ENCODE measurements at regions not wholly inside any gene's neighbourhood (a gene's known extent, or its start where the extent isn't known, plus 50 kb on each side); places are given as distances from the start of the nearest gene placed in this dataset.
A peak's percentile ranks its signal among the peaks of the same experiment; 100 is the strongest.
"Not testable (repeated sequence)": the region's sequence is repeated elsewhere in the genome, so short reads cannot be mapped to it uniquely, and the experiment has no call there.

DNA sequence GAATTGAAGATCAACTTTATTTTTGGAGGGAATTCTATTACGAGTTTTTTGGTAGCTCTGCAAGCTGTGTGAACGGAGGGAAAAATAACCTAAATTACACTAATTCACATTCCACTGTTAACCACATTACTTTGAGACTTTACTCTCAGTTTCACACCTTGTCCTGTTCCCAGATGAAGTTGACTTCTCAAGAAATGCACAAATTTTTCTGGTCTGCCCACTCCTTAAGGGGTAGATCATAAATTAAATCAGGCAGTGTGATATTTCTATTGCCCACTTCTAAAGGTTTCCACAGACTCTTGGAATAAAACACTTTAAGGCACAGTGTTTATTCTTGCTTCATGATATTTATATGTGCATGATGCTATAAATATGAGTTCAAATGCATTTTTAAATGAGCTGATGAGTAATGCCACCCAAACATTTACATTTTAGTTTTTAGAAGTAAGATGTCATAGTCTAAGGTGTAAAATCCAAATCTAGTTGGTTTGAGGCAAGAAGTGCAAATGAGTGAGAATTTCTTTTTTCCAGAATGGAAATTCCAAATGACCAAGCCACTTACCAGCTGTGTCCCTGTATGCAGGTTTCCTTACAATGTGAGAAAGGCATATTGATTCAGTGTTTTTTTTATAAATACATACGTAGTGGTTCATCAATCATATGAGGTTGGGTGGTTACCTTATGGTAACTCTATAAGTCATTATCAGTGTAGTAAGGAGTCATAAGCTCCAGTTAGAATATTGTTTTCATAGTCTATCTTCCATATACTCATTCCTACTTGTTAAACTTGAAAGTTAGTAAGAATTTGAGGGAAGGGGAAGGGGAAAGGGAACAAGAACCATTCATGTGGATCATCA lies 437.7 kb upstream of the MEF2C start:
- no peak for DNase-seq

GRCh38 chr5:89317838-89318237 lies 434.9 kb upstream of the MEF2C start:
- not testable (repeated sequence) for DNase-seq

GRCh38 chr5:89315286-89316100 lies 432.5 kb upstream of the MEF2C start:
- peak; percentile 65 for DNase-seq

GRCh38 chr5:89313804-89314588 lies 431.0 kb upstream of the MEF2C start:
- peak; percentile 6 for DNase-seq

- DNase-seq, result peak; percentile 11
Observed at GRCh38 chr5:89313044-89313443, 430.1 kb upstream of the MEF2C start.

DNA sequence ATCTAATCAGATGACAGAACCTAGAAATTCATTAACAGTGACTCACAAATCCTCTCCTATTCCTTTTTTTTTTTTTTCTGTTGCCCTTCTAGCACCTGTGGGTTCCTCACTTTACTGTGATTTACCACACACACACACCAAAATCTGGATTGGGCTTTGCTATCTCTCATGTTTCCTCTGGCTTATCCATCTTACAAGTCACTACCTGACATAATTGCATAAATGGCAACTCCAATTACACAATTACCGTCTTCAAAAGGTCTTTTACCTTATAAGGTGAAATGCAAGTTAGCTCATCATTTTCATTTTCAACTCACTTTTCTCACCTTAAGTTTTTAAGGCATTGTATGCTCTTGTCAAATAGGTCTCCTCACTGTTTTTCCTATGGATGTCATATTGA lies 426.3 kb upstream of the MEF2C start:
- no peak for DNase-seq

GRCh38 chr5:89308606-89309040 lies 425.6 kb upstream of the MEF2C start:
- no peak for DNase-seq

GRCh38 chr5:89307972-89308371 lies 425.0 kb upstream of the MEF2C start:
- no peak for DNase-seq

- DNase-seq, result not testable (repeated sequence)
Observed at GRCh38 chr5:89307141-89307540, 424.2 kb upstream of the MEF2C start.

DNA sequence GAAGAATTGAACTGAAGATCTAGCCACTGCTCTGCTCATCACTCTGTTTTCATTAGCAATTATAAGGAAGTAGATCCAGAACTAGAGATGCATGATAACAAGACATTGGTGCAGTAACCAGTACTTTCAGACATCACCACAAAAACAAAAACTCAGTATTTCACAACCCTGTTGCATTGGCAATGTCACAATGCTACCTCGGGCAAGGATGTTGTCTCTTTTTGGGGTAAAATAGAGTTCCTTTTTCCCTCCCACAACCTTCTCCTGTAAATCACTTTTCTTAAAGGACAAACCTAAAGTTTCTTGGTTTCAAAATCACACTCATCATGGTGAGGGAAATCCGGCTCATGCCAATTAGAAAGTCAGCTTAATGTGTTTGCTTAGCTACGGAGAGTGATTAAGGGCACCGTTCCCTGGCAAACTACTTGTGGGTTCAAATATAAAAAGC lies 420.1 kb upstream of the MEF2C start:
- DNase-seq, result no peak

DNA sequence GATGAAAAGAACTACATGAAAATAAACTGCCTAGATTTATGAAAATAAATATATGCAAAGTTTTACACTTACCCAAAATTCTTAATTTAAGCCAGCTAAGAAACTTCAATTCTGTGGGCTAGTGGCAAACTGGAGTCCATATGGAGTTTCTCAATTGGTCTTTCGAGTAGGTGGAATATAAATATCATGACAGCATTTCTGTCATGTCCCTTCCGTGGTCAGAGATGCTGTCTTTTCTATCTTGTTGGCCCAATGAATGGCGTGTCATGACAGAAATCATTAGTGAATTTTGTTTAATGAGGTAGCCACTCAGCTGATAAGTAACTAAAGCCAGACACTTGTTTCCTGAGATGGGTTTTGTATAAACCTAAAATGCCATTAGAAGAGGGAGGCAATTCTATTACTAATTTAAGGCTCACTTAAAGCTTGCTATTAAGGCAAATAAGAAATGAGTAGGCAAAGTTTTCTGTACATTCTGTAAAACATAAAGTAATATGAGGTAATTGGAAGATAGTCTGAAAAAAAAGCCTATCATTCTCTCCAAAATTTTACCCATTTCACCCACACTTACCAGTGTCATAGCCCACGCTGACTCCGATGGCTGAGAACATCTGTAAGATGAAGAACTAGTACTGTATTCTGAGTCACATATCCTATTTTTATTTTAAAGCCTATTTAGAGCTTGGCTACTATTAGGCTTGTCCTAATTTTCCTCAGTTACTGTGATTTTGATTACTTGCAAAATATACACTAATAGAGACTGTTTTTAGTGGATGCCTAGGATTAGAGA lies 419.3 kb upstream of the MEF2C start:
- no peak for DNase-seq

GRCh38 chr5:89301321-89302025 lies 418.5 kb upstream of the MEF2C start:
- DNase-seq, result no peak

DNA sequence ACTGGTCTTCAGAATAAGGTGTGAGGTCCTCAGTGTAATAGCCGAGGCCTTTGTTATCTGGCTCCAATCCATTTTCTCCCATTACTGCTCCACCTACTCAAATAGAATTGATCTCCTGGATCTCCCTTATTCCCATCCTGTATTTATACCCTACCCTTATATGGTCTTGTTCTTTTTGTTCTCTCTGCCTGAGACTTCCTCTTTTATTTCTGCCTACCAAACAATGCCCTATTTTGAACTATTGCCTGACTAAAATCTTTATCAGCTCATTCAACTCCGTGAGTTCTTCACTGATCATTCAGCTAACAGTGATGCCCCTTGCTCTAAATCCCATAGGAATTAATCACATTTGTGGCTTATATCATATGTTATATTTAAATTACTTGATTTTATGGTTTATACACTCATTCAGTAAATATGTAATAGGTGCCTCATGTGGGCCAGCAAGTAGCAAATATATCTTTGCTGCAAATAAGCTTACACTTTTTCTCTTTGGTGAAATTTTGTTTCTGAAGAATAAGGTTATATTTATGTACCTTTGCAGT lies 417.5 kb upstream of the MEF2C start:
- no peak for DNase-seq

DNA sequence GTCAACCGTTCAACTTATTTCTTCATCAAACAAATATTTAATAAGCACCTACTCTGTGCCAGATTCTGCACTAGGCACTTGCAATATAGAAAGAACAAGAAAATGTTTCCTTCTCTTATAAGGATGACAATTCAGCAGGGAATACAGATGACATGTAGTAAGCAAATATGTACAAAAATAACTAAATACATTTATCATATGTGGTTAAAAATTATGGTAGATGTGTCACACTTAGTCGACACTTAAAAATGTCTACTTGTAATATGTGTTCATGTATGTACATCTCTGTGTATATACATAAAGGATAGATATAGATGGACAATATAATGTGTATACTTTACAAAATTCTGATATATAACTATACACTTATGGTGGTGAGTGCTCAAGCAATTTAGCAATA lies 417.0 kb upstream of the MEF2C start:
- DNase-seq, result no peak

DNA sequence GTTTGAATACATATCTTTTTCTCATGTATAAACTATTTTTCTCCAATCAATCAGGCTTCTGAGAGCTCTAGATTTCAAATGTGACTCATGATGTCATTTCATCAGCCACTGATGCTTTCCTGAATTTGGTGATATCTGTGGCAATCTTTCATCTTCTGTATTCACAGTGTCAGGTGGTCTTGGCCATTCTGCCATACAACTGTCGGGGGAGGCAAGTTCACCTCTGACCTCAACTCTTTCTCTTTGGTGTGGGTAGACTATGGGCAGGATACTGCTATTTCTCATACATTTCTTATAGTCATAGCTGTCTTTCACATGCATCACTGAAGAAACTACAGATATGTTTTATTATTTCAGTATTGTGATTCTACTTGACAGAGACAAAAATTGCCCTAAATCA lies 414.1 kb upstream of the MEF2C start:
- no peak for DNase-seq

GRCh38 chr5:89293810-89294209 lies 410.8 kb upstream of the MEF2C start:
- DNase-seq, result no peak

- no peak for DNase-seq
Observed at GRCh38 chr5:89292487-89292886, 409.5 kb upstream of the MEF2C start.

DNA sequence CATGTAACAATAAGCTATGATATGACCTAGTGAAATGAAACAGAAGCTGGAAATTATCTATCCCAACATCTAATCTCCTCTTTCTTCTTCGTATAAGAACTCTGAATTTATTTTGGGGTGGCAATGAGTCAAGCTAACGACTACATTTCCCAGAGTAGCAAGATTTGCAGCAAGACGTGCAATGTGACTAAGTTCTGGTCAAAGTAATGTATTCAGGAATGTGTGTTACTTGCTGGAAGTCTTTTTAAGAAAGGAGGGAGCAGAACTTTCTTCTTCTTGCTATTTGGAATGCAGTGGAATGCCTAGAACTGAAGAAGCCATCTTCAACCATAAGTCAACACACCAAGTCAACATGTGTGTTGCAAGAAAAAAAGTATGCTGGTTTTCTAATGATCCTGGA lies 406.6 kb upstream of the MEF2C start:
- DNase-seq, result no peak

DNA sequence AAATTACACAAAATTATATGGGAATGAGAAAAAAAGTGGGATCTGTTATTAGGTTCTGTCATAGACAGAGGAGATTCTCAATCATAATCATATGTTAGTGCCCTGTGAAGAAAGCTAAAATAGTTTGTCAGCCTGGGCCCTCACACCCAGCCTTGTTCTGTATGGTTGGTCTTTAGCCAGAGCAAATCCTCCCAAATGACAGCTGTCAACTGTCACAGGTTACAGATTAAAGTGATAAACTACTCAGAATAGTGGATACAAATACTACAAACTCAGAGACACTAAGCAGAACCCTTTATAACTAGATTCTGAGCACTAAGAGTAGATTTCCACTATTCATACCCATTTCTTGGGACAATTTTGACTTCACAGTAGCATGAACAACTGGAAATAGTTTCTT lies 405.0 kb upstream of the MEF2C start:
- DNase-seq, result no peak

DNA sequence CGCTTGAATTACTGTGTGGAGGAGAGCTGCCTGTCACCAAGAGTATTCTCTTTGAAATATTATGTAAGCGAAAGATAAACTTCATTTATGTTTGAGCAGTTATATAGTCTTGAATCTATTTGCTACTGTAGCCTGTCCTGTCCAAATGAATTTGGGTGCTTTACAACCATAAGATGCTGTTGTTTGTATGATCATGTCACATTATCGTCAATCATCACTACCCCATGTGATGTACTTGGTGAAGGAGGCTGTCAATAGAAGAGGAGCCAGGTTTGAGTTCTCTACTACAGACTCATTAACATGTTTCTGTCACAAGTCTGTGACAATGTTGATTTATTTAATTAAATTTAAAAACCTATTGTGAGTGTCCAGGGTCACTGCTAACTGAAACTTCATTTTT lies 403.3 kb upstream of the MEF2C start:
- DNase-seq, result no peak

GRCh38 chr5:89283728-89284493 lies 400.9 kb upstream of the MEF2C start:
- no peak for DNase-seq
